ENCODE measurements at regions not wholly inside any gene's neighbourhood (a gene's known extent, or its start where the extent isn't known, plus 50 kb on each side); places are given as distances from the start of the nearest gene placed in this dataset.

- TF ChIP-seq EZH2 (IDR thresholded peaks at IDR 0.05; ENCODE audit: low read length): no peak
- TF ChIP-seq CTCF (optimal IDR thresholded peaks at IDR 0.05 in 1 of 3, IDR thresholded peaks at IDR 0.05 in 1 of 3, conservative IDR thresholded peaks at IDR 0.05 in 1 of 3; ENCODE audit: extremely low read depth in 1 of 3, insufficient read depth in 2 of 3, low read length in 3 of 3): no peak
Measured at GRCh38 chr2:106037262-106037661, 156.8 kb downstream of the UXS1 start.
